Nephron (organoid): ENCODE measurements at regions not wholly inside any gene's neighbourhood (a gene's known extent, or its start where the extent isn't known, plus 50 kb on each side); places are given as distances from the start of the nearest gene placed in this dataset.

Experiments used
- H3K27ac Mint-ChIP-seq, 3 experiments: 2 replicates each; pipeline ENCODE4 v1.8.0; 2020; ENCODE audit warnings: mixed read lengths in 3 of 3, mild to moderate bottlenecking in 2 of 3, moderate library complexity in 1 of 3
- H3K27me3 Mint-ChIP-seq: 2 replicates; pipeline ENCODE4 v1.8.0; 2021; ENCODE audit warnings: low read depth, mild to moderate bottlenecking, moderate library complexity, mixed read lengths
- H3K36me3 Mint-ChIP-seq: 2 replicates; pipeline ENCODE4 v1.8.0; 2020; ENCODE audit warnings: low read depth, mixed read lengths
- H3K4me1 Mint-ChIP-seq: 2 replicates; pipeline ENCODE4 v1.8.0; 2020; ENCODE audit warnings: mixed read lengths
- H3K4me3 Mint-ChIP-seq, 3 experiments: 2 replicates each; pipeline ENCODE4 v1.8.0; 2020; ENCODE audit warnings: mild to moderate bottlenecking in 3 of 3, mixed read lengths in 3 of 3, moderate library complexity in 2 of 3
- H3K9me3 Mint-ChIP-seq: 2 replicates; pipeline ENCODE4 v1.8.0; 2020; ENCODE audit warnings: mixed read lengths
- TF ChIP-seq, protein P1 (sequence below), 3 experiments: fragments of 200-600 bp; sonication (generic); IDR thresholded peaks; one replicate each; pipeline ENCODE4 v1.5.0; 2021; ENCODE audit warnings: antibody characterized with exemption in 3 of 3; ENCODE audit not compliant: unreplicated experiment in 3 of 3

DNA sequence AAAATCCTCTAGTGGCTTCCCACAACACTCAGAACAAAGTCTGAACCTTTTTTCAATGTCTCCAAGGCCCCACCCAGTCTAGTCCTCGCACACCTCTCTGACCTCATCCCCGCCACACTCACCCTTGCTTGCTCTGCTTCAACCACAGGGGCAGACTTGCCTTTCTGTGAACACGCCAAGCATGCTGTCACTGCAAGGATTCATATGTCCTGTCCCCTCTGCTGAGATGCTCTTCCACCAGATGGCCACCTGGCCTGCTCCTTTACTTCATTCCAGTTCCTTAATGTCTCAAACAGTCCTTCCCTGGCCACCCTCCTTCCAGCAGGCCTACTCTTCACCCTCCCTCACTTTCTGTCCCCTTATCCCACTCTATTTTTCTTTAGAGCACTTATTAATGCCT, 60.6 kb upstream of the ARHGAP20 start:
- TF ChIP-seq, protein P1, sequence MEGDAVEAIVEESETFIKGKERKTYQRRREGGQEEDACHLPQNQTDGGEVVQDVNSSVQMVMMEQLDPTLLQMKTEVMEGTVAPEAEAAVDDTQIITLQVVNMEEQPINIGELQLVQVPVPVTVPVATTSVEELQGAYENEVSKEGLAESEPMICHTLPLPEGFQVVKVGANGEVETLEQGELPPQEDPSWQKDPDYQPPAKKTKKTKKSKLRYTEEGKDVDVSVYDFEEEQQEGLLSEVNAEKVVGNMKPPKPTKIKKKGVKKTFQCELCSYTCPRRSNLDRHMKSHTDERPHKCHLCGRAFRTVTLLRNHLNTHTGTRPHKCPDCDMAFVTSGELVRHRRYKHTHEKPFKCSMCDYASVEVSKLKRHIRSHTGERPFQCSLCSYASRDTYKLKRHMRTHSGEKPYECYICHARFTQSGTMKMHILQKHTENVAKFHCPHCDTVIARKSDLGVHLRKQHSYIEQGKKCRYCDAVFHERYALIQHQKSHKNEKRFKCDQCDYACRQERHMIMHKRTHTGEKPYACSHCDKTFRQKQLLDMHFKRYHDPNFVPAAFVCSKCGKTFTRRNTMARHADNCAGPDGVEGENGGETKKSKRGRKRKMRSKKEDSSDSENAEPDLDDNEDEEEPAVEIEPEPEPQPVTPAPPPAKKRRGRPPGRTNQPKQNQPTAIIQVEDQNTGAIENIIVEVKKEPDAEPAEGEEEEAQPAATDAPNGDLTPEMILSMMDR (IDR thresholded peaks at IDR 0.05; ENCODE audit: unreplicated experiment in 3 of 3) = no peak
- no peak overlapping the region for H3K4me3 Mint-ChIP-seq

GRCh38 chr11:110766316-110766715, 54.1 kb upstream of the ARHGAP20 start:
- Mint-ChIP-seq H3K9me3 (no peaks in the 10 kb centered on the region), H3K36me3 (no peaks in the 10 kb centered on the region), H3K27ac (peak overlapping the region in 1 of 3 experiments; percentile 6), H3K4me1 (peaks cover 11% of the 10 kb centered on the region), H3K4me3 (no peak overlapping the region), H3K27me3 (no peaks in the 10 kb centered on the region)
- TF ChIP-seq, protein P1 (IDR thresholded peaks at IDR 0.05; ENCODE audit: unreplicated experiment in 3 of 3) = no peak

More for the DNA sequence above, 60.6 kb upstream of the ARHGAP20 start:
- Mint-ChIP-seq H3K27me3 (no peaks in the 10 kb centered on the region), H3K4me1 (no peaks in the 10 kb centered on the region), H3K9me3 (peaks cover 2% of the 10 kb centered on the region), H3K36me3 (no peaks in the 10 kb centered on the region), H3K27ac (no peak overlapping the region)

DNA sequence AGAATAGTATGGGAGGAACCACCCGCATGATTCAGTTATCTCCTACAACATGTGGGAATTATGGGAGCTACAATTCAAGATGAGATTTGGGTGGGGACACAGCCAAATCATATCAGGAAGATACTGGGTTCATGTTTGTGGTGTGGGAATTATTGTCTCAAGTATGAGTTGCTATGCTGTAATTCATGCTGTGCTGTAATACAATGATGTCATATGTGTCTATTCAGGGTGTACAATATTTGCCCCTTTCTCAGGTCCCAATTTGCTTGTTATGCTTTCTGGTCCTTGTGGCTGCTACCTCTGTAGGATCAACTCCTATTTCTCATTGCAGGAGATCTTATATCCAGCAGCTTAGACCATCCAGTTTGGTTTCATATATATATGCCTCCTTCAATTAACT, 52.2 kb upstream of the ARHGAP20 start:
- Mint-ChIP-seq H3K36me3 (no peaks in the 10 kb centered on the region), H3K9me3 (no peaks in the 10 kb centered on the region), H3K4me3 (no peak overlapping the region), H3K27ac (peak overlapping the region in 2 of 3 experiments; percentile 41 to 93), H3K4me1 (peaks cover 24% of the 10 kb centered on the region), H3K27me3 (no peaks in the 10 kb centered on the region)
- TF ChIP-seq, protein P1 (IDR thresholded peaks at IDR 0.05; ENCODE audit: unreplicated experiment in 3 of 3) = no peak

DNA sequence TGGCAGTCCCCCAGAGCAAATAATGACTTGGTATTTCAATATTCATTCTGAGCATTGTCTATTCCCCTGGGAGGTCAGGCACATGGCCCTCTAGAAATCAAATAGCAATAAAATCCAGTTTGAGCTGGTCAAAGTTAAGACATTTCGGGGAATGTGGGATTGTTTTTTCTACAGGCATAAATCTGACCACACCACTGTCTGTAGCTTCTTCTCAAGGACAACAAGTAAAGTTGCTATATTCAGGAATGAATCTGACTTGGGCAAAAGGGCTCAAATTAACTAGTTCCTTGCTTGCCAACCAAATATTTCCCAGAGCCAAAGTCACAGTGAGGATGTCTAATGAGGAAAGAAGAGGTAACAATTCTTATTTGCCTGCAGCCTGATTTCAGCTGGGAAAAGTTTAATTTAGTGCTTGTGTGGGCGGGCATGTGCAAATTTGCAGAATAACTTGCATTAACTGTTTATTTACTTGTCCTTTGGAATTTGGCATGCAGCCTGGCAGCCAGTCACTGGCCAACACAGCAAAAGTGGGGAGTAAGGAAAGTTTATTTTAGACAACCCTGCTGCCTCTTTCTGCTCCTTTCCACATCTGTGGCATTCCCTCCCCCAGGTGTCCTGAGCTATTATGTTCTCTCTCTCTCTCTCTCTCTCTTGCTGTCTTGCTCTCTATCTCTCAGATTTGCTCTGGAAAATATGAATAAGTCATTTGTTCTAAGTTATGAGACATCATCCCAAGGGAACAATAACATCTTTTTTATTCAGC, 51.2 kb upstream of the ARHGAP20 start:
- no peaks in the 10 kb centered on the region for H3K36me3 Mint-ChIP-seq
- H3K4me1 Mint-ChIP-seq = peaks cover 29% of the 10 kb centered on the region

GRCh38 chr11:110762590-110762989, 50.4 kb upstream of the ARHGAP20 start:
- H3K27ac Mint-ChIP-seq = peak overlapping the region; percentile 66 to 93 (median 86)

More for the DNA sequence above, 51.2 kb upstream of the ARHGAP20 start:
- Mint-ChIP-seq H3K27ac (peak overlapping the region; percentile 66 to 93 (median 86)), H3K4me3 (peak overlapping the region in 1 of 3 experiments; percentile 7), H3K9me3 (no peaks in the 10 kb centered on the region), H3K27me3 (no peaks in the 10 kb centered on the region)
- TF ChIP-seq, protein P1 (IDR thresholded peaks at IDR 0.05; ENCODE audit: unreplicated experiment in 3 of 3) = no peak

More at GRCh38 chr11:110762590-110762989, 50.4 kb upstream of the ARHGAP20 start:
- H3K4me1 Mint-ChIP-seq = peaks cover 29% of the 10 kb centered on the region
- no peaks in the 10 kb centered on the region for H3K9me3 Mint-ChIP-seq
- H3K4me3 Mint-ChIP-seq = no peak overlapping the region
- H3K27me3 Mint-ChIP-seq = no peaks in the 10 kb centered on the region
- no peaks in the 10 kb centered on the region for H3K36me3 Mint-ChIP-seq
- TF ChIP-seq, protein P1 (IDR thresholded peaks at IDR 0.05; ENCODE audit: unreplicated experiment in 3 of 3) = no peak
